GM18511 (cell line): ENCODE measurements at regions not wholly inside any gene's neighbourhood (a gene's known extent, or its start where the extent isn't known, plus 50 kb on each side); places are given as distances from the start of the nearest gene placed in this dataset.

Experiments
- ATAC-seq: cut with Tn5 transposase; IDR thresholded peaks from one replicate; pipeline ENCODE4 v1.9.1; 2021; ENCODE audit warnings: mild to moderate bottlenecking, moderate library complexity; ENCODE audit not compliant: unreplicated experiment

DNA sequence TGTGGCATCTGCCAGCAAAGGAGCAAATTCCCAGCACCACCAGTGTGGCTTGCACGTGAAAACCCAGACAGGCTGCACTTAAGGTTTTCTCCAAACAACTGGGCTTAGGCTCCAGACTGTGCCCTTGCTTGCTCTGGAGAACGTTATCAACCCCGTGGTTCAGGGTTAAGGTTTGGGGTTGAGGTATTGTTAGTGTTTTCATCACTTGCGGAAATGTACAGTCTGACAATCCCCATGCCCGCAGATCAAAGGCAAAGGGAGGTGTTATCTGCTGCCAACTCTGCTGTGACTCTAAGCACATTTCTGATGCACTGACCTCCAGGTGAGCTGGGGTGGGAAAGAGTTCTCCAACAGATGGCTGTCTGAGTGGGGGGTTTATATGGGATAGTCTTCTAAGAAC, 253.5 kb upstream of the NT5C1B start:
- no peak for ATAC-seq

DNA sequence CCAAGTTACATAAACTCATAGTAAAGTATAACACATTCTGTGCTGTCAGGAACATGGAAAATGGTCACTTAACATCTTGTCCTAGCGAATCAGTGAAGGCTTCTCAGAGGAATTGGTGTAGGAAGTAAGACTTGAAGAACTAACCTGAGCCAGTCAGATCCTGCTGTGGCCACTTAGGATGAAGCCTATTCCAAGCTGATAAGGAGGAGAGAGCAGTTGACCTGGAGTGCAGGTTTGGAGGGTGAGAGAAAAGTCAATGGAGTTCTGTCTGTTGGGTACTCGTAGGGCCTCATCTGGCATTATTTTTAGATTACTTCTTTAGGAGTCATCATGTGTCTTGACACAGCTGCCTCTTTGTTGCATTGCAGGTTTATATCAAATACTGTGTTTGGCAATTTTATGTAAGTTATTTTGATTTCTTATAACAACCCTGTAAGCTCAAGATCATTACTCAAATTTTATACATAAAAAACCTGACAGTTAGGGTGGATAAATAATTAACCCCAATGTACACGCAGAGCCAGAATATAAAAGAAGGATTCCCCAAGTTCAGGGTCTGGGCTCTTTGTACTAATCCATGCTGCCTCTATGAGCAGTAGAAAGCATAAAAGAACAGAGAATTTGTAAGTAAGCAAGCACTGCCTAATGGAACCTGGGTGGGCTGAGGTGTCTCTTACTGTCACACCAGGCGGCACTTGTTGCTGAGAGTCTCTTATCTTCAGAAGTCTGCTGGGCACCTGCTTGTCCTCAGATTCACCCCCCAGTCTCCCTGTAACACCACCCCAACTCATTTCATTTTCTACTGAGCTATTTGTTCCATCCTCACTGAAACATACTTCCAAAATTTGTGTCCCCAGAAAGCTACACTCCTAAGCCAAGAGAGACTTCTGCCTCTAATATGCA, 252.1 kb upstream of the NT5C1B start:
- no peak for ATAC-seq

DNA sequence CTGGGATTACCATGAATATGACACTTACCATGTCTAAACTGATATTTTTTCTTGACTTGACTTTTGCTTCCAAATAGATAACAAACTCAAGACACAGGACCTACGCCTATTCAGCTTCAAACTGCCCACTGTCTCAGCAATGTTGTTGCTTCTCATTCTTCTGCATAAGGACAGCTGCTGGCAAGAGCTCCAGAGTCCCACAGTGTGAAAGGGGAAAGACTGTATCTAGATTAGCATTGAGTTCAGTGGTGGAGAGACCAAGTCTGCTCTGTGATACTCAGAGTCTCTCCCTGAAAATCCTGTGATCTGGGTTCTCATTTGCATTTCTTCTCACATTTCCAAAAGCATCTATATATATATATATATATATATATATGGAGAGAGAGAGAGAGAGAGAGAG, 247.9 kb upstream of the NT5C1B start:
- ATAC-seq: no peak

DNA sequence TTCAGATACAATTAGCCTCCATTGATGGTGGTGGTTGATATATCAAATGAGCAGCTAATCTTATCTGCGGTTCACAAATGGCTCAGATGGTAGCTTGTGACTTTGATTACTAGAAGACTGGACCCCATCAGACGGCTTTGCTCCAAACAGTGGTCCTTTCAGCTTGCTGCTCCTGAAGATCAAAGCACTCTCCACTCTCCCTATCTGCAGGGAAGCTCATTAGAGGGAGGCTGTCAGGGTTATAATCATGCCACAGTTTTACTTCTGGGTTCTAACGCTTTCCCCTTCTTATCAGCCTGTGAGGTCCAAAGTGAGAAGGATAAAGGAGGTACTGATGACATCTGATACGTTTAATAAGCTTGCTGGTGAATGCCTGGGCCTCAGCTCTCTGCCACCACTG, 247.1 kb upstream of the NT5C1B start:
- no peak for ATAC-seq

- no peak for ATAC-seq
Measured at GRCh38 chr2:18835787-18836186, 246.4 kb upstream of the NT5C1B start.

DNA sequence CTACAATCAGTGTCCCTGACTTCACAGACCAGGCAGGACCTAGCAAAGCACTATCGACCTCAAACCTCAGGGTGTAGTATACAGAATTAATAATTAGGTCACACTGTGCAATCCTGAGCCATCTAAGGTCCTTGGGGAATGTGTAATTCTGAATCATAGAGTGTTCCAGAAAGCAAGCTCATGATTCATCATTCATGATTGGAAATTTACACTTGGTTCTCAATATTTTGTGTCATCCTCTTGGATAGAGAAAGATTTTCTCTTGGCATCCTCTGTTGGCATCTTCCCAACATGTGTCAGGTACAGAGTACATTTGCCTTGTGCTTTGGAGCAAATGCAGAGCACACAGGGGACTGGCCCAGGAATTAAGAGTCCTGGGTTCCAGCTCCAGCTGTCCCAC, 245.0 kb upstream of the NT5C1B start:
- no peak for ATAC-seq

DNA sequence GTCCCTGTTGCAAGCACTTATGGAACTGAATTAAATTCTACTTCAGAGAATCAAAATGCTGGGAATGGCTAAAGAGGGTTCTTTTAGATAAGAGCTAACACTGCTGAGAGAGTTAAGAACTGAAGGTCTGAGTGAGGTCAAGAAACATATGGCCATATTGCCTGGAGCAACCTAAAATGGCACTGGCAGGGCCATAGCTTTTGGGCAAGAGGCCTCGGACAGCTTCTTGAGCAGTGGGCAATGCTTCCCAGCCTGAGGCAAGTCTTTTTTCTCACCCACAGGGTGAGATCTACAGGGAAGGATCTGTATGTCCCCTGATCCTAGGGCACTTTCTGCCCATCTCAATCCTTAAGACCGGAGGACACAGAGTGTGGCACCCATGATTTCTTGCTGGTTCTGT, 244.6 kb upstream of the NT5C1B start:
- ATAC-seq: no peak

DNA sequence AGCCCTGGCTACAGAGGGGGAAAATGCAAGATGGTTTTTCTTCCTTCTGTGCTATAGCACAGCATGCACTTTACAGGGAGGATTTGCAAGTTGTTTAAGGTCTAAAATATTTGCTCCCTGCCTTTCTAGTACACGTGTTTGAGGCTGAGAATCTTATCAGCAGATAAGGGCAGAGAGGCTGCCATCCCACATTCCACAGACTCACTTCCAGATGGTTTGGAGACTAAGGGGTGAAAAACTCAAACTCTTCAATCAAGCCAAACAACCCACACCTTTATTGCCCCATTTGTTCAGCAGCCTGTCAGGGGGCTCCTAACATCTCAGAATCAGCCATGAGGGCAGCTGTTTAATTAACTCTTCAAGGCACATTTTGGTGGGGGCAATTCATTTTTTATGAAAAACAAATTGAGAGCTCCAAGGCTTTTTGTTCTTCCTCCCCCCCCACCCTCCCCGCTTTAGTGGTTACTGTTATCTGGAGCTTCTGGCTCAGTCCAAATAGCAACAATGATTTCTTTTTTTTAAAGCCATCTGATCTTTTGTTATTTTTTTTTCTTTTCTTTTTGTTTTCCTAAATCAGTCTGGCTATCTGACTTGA, 242.6 kb upstream of the NT5C1B start:
- ATAC-seq: no peak

DNA sequence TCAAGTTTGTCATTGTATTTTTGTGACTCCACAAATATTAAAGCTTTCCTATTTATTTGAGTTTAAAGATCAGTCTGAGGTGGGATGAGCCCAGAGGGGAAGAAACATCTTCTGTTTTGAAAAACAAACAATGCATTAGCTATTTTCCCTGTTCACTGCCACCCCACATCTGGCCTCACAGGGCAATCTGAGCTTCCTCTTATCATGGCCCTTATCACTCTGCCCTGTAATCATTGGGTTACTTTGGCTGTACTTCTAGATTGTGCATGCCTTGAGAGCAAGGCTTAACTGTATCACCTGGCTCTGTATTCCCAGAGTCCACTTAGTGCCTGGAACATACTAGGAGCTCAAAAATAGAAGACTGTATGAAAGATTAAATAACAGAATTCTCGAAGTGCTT, 241.6 kb upstream of the NT5C1B start:
- ATAC-seq: no peak

GRCh38 chr2:18829976-18830375, 240.6 kb upstream of the NT5C1B start:
- no peak for ATAC-seq

DNA sequence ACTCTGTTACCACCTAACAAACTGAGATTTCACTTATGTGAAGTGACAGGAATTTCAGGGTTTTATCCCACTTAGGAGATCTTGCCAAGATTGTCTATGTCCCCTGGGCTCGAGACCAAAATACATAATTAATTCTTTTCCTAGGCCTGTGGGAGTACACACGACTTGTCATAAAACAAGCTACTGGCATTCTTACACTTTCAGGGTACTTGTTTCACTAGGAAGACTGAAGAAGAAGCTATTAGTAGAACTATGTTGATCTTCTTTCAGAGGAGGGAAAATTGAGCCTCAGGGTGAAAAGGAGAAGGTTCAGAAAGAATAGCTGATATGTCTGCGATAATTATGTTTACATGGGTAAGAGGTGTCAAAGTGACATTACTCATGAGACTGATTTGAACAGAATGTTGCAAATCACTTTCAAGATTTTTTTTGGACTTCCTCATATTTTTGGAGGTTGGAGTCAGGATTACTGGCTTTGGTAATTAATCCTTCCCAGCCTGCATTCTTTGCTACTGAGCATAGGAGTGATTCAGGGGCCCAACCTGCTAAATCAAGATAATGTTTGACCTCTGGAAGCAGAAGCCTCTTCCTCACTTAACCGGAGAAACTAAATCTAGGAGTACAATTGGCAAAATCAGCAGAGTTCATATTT, 240.0 kb upstream of the NT5C1B start:
- ATAC-seq: no peak

DNA sequence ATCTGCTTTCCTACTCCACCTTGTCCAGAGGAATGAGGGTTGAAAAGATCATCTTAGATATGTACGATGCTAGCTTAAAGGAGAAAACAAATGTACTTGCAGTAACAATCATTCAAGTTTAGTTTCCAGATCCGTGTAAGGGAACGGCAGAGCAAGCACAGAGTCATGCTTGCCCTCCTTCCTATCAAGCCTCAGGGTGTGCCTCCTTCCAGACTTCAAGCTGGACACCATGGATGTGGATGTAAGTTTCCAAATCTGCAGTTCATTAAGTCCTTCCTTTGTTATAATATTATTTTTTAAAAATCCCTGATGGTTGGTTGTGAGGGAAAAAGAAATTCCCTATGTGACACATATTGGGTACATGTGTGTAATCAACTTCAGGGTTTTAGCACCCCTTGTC, 238.9 kb upstream of the NT5C1B start:
- no peak for ATAC-seq

GRCh38 chr2:18825838-18826237, 236.5 kb upstream of the NT5C1B start:
- no peak for ATAC-seq

- no peak for ATAC-seq
Measured at GRCh38 chr2:18824915-18825314, 235.5 kb upstream of the NT5C1B start.

- no peak for ATAC-seq
Measured at GRCh38 chr2:18824325-18824790, 235.0 kb upstream of the NT5C1B start.

DNA sequence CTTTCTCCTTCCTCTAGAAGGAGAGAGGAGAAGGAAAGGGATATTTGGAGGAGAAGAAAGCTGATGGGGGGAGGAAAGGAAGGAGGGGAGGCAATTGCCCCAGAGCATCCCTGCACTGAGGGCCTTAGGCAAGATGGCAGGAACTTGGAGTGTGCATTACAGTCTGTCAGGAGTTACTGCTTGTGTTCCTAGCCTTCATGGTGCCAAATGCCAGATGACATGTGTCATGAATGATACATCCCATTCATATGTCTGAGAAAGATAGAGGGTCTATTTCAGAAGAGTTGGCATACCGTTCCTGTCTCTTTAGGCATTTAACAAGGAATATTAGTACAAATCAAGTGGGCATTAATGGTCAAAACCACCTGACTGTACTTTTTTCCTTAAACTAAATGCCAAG, 232.1 kb upstream of the NT5C1B start:
- no peak for ATAC-seq

DNA sequence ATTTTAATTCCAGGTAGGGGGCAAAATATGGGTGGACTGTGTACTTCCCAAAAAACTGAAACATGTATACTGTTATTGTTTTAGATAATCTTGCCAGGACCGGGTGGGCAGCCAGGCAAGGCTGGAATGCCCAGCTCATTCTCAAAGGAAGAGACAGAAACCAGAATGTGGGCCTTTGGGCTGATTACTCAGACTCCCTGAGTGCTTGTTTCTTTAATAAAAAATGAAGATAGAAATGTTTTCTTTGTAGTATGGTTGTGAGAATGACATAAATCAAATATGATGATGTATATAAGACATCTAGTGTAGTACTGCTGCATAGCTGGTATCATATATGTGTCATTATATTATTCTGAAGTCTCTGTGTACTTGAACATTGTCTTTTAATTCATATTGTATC, 231.6 kb upstream of the NT5C1B start:
- no peak for ATAC-seq

GRCh38 chr2:18819566-18819965, 230.2 kb upstream of the NT5C1B start:
- no peak for ATAC-seq

DNA sequence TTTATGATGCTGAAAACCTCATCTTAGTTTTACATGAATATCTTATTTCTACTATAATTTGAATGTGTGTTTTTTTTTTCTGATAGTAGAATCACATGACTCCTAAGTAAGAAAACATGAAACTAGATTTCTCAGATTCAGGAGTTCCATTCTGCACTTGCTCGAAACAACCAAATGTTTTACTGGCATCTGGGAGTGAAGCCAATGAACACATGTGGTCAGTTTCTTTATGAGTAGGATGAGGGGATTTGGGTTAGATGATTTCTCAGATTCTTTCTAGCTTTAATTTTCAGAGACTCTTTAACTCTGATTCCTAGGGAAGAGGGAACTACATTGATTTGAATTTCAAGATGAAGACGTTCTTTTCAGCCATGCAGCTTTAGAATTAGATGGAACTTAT, 225.0 kb upstream of the NT5C1B start:
- ATAC-seq: no peak

DNA sequence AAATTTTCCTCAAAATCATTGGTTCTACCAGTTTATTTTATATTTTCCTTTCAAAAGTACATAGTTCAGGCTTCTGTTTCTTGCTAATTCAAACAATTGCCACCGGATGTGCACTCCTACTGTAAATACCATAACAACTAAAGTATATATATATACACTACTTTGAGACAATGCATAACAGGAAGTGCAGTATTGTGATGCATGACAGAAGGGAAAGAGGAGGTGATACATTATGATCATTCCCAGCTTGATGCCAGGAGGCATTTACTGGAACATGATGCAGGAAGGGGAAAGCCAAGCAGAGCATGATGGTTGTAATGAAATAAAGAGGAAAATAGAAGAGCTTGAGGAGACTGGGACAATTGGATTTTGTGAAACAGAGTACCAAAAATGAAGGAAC, 215.2 kb upstream of the NT5C1B start:
- ATAC-seq: no peak

DNA sequence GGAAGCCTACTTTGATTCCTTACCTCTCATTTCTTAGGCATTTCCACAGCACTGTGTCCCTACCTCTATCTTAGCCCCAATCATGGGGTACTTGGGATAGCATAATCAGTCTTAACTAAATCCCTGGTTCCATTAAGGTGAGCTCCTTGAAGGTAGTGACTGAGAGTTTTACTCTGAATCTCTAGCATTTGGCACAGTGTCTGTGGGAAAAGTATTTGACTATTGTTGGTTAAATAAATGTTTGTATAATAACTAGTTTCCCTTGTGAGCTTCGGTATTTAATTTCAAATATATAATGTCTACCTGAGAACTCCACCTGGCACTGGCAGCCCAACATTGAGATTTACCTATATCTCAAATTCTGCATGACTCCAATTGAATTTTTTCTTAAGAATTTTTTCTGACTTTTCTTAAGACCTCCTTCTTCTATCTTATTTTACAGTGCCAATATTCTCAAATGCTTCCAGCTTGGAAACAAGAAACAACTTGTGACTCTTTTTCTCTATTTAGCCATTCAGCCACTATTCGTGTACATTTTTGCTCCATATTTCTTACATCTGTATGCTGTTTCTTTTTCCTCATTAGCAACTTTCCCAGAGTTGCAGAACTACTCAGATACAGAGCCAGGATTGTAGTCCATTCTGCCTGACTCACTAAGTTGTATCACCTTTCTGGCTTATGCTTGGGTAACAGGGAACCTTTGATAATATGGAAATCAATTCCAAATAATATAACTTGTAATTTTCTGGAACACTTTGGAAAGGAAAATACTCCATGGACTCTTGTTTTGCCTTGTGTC, 214.0 kb upstream of the NT5C1B start:
- no peak for ATAC-seq
